Omental fat pad (tissue), 3 donors: ENCODE measurements at regions not wholly inside any gene's neighbourhood (a gene's known extent, or its start where the extent isn't known, plus 50 kb on each side); places are given as distances from the start of the nearest gene placed in this dataset.

Source experiments
- ATAC-seq: fragments of 150-250 bp; one replicate; pipeline ENCODE4 v1.9.1; 2016; ENCODE audit warnings: mild to moderate bottlenecking, moderate library complexity; ENCODE audit not compliant: low FRiP score
- DNase-seq: peaks from one replicate; pipeline ENCODE4 v3.0.0-alpha.2; 2019; ENCODE audit warnings: low spot score
- TF ChIP-seq, protein P1 (sequence below), 3 donors: fragments of 450-650 bp; IDR thresholded peaks; one replicate each; pipeline ENCODE4 v1.5.1; 2016 to 2017; ENCODE audit warnings: antibody characterized with exemption in 3 of 3, mild to moderate bottlenecking in 3 of 3, moderate library complexity in 2 of 3

DNA sequence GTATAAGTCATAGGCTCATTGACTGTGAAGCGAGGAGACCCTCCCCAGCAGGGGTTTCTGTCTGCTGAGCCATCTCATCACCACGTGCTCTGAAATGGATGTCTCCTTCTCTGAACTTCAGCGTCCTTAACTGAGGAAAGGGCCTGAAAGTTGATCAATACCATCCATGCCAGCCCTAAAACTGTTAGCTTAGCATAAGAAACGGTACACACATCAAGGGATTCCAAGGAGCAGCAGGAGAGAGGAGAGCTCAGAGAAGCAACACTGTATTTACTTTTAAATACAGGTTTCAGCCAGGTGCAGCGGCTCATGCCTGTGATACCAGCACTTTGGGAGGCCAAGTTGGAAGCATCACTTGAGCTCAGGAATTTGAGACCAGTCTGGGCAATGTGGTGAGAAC is 248.9 kb upstream of the TNRC6C start:
- DNase-seq (no peak), ATAC-seq (no peak)
- TF ChIP-seq, protein P1, sequence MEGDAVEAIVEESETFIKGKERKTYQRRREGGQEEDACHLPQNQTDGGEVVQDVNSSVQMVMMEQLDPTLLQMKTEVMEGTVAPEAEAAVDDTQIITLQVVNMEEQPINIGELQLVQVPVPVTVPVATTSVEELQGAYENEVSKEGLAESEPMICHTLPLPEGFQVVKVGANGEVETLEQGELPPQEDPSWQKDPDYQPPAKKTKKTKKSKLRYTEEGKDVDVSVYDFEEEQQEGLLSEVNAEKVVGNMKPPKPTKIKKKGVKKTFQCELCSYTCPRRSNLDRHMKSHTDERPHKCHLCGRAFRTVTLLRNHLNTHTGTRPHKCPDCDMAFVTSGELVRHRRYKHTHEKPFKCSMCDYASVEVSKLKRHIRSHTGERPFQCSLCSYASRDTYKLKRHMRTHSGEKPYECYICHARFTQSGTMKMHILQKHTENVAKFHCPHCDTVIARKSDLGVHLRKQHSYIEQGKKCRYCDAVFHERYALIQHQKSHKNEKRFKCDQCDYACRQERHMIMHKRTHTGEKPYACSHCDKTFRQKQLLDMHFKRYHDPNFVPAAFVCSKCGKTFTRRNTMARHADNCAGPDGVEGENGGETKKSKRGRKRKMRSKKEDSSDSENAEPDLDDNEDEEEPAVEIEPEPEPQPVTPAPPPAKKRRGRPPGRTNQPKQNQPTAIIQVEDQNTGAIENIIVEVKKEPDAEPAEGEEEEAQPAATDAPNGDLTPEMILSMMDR (IDR thresholded peaks at IDR 0.05) = no peak

DNA sequence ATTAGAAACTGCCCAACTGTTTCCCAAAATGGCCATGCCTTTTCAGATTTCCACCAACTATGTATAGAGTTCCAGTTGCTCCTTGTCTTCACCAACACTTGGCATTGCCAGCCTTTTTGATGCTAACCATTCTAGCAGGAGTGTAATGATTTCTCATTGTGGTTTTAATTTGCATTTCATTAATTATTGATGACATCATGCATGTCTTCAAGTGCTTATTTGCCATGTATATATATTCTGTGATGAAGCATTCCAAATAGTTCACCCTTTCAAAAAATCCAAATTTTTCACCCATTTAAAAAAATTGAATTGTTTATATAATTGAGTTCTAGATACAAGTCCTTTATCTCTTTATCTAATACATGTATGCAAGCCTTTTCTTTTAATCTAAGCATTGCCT is 245.9 kb upstream of the TNRC6C start:
- no peak for DNase-seq
- TF ChIP-seq, protein P1 (IDR thresholded peaks at IDR 0.05) = no peak
- no peak for ATAC-seq

DNA sequence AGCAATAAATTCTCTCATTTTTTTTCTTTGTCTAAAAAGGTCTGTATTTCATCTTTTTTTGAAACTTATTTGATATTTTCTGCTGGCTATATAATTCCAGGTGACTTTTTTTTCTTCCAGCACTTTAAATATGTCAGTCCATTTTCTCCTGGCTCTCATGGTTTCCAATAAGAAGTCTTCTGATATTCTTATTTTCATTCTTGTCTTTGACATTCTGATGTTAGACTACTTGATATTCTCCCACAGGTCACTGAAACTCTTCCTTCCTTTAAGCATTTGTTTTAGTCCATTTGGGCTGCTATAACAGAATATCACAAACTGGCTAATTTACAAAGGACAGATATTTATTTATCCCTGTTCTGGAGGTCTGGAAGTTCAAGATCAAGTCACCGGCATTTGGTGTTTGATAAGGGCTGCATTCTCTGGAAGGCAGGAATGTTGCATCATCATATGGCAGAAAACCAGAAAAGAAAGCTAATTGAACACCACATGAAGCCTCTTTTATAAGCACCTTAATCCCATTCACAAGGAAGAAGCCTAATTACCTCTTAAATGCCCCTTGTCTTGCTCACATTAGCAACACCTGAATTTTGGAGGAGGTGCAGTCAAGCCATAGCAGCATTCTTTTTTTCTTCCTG is 242.1 kb upstream of the TNRC6C start:
- TF ChIP-seq, protein P1 (IDR thresholded peaks at IDR 0.05) = no peak
- DNase-seq = no peak
- ATAC-seq = no peak

DNA sequence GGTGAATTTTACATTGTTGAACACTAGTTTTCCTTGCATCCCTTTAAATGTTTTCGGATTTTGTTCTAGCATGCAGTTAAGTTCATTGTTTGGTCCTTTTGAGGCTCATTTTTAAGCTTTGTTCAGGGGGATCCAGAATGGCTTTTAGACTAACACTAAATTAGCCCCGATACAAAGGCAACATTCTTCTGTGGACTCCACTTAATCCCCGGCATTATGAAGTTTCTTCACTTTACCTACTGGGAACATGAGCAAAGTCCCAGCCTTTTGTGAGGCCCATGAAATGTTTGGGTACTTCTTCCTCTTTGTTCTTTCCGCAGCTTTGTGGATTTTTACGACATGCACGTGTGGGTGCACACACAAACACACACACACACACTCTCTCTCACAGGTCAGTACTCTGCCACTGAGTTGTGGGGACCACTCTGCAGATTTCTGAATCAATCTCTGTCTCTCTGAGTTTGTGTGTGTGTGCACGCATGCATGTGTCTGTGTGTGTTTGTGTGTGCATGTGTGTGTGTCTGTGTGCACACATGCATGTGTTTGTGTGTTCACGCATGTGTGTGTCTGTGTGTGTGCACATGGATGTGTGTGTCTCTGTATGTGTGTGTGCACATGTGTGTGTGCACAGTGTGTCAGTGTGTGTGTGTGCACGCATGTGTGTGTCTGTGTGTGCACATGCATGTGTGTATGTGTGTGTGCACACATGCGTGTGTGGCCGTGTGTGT is 240.4 kb upstream of the TNRC6C start:
- ATAC-seq (no peak), DNase-seq (no peak)
- TF ChIP-seq, protein P1 (IDR thresholded peaks at IDR 0.05) = no peak

DNA sequence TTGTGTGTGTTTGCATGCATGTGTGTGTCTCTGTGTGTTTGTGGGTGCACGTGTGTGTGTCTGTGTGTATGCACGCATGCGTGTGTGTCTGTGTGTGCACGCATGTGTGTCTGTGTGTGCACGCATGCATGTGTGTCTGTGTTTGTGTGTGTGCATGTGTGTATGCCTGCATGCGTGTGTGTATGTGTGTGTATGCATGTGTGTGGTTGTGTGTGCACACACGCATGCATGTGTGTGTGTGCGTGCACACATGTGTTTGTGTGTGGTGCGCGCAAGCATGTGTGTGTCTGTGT is 239.9 kb upstream of the TNRC6C start:
- DNase-seq (no peak), ATAC-seq (no peak)
- TF ChIP-seq, protein P1 (IDR thresholded peaks at IDR 0.05) = no peak

DNA sequence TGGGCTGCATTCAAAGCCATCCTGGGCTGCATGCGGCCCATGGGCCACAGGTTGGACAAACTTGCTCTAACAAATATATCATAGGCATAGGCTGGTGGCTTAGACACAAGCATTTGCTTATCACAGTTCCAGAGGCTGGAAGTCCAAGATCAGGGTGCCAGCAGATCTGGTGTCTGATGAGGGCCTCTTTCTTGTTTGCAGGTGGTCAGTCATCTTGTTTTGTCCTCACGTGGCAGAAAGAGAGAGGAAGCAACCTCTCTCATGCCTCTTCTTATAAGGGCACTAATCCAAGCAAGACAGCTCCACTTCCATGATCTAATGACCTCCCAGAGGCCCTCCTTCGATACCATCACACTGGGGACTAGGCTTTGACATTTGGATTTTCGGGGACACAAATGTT is 238.7 kb upstream of the TNRC6C start:
- ATAC-seq (no peak), DNase-seq (no peak)
- TF ChIP-seq, protein P1 (IDR thresholded peaks at IDR 0.05) = no peak
